Fibroblast of skin of back (primary cell): ENCODE measurements at regions not wholly inside any gene's neighbourhood (a gene's known extent, or its start where the extent isn't known, plus 50 kb on each side); places are given as distances from the start of the nearest gene placed in this dataset.
"Not testable (repeated sequence)": the region's sequence is repeated elsewhere in the genome, so short reads cannot be mapped to it uniquely, and the experiment has no call there.

Experiments used
- DNase-seq: peaks from one replicate; pipeline ENCODE4 v3.0.0-alpha.2; 2013

DNA sequence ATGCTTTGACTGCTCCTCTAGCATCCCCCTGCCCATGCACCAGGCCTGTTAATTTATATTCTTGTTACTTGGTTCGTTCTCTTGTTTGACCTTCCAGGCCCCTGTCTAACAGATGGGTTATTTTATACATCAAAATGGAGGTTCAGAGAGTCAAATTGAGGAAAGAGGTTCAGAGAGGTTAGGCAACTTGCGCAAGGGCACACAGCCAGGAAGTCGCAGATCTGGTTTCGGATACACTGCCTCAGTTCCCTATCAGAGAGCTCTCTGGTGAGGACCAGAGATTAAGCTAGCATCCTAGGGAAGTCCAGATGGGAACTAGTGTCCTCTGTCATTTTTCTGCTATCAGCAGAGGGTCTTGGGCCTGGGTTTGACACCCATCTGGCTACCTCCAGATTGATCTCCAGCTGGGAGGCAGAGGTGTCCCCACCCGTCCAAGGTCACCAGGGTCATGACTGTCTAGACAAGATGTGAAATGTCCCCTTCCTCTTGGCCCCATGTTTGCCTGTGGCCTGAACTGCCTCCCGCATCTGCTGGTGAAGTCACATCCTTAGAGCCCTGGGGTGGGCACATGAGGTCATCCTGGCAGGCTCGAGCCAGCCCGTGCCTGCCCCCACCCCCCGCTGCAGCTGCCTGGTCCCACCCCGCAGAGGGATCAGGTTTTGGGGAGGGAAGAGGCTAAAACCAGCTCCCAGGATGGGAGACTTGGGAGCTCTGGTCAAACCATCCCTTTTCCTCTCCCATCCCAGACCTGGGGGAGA is 84.3 kb upstream of the NCOR2 start:
- no peak for DNase-seq

GRCh38 chr12:124650912-124651311 is 83.5 kb upstream of the NCOR2 start:
- DNase-seq = no peak

DNA sequence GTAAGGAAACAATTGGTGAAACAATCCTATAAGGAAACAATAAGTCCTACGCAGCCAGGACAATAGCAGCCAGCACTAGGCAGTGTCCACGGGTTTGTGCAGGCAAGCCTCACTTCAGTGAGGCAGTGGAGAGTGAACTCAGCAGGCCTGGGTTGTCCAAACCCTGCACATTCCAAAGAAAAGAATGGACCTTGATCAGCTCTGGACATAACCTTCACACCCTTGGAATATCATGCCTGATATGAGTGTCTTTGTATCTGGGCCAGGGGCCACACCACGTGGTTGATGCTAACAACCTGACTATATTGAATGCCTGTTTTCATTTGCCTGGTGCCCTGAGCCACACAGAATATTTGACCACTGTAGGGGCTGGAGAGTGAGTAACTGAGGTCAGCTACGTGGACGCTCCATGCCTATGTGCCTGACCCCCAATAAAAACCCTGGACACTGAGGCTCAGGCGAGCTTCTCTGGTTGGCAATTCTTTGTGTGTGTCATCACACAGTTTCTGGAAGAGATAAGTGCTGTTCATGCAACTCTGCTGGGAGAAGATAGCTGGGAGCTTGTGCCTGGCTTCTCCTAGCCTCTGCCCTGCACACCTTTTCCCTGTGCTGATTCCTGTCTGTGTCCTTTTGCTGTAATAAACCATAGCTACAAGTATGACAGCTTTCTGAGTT is 81.4 kb upstream of the NCOR2 start:
- no peak for DNase-seq

DNA sequence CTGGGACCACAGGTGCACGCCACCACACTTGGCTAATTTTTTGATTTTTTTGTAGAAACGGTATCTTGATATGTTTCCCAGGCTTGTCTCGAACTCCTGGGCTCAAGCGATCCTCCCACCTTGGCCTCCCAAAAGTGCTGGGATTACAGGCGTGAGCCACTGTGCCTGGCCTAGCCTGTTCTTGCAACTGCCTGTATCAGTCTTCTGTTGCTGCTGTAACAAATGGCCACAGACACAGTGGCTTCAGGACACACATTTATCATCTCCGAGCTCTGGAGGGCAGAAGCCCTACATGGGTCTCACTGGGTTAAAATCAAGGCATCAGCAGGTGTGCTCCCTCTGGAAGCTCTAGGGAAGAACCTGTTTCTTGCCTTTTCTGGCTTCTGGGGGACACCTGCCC is 79.9 kb upstream of the NCOR2 start:
- no peak for DNase-seq

- no peak for DNase-seq
Measured at GRCh38 chr12:124646385-124647230, 79.2 kb upstream of the NCOR2 start.

GRCh38 chr12:124645530-124646244 is 78.3 kb upstream of the NCOR2 start:
- DNase-seq = no peak

DNA sequence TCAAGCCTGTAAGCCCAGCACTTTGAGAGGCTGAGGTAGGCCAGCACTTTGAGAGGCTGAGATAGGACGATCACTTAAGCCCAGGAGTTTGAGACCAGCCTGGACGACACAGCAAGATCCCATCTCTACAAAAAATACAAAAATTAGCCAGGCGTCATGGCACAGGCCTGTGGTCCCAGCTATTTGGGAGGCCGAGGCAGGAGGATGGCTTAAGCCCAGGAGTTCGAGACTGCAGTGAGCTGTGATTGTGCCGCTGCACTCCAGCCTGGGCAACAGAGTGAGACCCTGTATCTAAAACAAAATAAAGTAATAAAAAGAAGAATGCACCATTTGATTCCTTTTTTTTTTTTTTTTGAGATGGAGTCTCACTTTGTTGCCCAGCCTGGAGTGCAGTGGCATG is 76.4 kb upstream of the NCOR2 start:
- DNase-seq = not testable (repeated sequence)

DNA sequence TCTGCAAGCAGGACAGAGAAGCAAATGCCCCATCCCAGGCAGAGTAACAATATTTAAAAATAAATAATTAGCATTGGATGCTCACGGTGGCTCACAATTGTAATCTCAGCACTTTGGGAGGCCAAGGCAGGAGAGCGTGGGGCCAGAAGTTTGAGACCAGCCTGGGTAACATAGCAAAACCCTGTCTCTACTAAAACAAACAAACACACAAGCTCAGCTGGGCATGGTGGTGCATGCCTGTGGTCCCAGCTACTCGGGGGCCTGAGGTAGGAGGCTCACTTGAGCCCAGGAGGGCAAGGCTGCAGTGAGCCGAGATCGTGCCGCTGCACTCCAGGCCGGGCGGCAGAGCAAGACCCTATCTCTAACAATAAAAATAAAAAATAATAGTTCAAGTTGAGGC is 74.7 kb upstream of the NCOR2 start:
- DNase-seq = no peak

DNA sequence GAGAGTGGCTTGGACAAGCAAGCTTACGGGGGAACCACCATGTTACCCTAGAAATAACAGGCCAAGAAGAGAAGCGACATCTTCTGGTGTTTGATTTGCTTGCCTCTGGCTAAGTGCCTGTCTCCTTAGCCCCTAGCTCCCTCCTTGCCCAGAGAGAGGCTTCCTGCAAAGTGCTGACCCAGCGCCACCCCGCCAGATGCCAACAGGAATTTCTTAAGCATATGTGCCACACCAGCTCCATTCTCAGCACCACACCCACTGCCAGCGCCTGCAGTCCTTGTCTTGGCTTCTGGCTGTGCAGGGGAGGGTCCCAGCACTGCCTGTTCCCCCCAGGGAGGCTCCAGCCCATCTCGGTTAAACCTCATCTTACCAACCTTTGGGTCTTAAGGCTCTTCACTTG is 74.2 kb upstream of the NCOR2 start:
- no peak for DNase-seq

DNA sequence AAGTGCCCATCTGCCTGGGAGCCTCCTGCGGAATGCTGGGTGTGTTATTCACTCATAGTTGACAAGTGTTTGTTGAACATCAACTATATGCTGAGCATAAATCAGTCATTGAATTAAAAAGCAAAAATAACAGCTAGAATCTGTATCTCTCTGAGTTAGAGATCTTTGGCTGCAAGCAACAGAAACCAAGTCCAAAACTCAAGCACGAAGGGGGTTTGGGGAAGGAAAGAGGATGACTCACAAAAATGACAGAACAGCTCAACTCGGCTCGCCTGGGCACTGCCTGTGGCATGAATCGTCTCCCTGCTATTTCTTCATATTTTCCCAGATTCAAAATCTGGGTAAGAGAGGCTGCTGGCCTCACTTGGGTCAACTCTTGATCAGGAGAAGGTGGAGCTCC is 72.6 kb upstream of the NCOR2 start:
- peak; percentile 91 for DNase-seq

GRCh38 chr12:124639122-124639806 is 71.9 kb upstream of the NCOR2 start:
- no peak for DNase-seq

GRCh38 chr12:124637581-124637981 is 70.2 kb upstream of the NCOR2 start:
- no peak for DNase-seq

DNA sequence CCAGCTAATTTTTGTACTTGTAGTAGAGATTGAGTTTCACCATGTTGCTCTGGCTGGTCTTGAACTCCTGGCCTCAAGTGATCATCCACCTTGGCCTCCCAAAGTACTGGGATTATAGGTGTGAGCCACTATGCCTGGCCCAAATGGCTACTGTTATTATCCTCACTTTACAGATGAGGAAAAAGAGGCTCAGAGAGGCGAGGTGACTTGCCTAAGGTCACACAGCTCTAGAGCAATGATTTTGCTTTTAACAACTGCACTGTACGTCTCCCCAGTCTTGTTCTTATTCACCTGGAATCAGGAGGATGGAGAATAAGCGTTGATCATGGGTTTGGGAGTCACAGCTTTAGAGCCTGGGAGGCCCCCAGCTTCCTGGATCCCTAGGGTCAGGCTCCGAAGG is 69.8 kb upstream of the NCOR2 start:
- DNase-seq = no peak

GRCh38 chr12:124636138-124636978 is 68.9 kb upstream of the NCOR2 start:
- DNase-seq = peak; percentile 75

- DNase-seq = no peak
Measured at GRCh38 chr12:124635316-124635715, 67.9 kb upstream of the NCOR2 start.

GRCh38 chr12:124633365-124634362 is 66.3 kb upstream of the NCOR2 start:
- DNase-seq = peak; percentile 30

DNA sequence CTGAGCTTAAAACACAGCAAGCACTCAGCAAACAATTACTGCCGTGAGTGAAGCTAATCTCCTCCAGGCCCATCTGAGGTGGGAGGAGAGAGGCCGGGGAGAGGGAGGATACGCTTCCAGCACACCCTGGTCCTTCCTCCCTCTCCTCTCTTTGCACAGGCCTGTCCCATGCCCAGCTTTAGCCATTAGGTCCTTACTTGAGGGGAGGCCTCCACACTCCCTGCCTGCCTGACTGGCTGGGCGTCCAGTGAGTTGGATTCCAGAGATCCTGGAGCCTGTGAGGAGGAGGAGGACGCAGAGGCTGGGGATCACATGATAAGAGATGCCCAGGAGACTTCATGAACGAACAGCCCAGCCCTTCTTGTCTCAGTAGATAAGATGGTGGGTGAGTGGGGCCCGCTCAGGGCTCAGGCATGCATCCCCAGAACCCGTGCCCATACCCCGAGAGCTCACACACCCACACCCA is 65.1 kb upstream of the NCOR2 start:
- no peak for DNase-seq

DNA sequence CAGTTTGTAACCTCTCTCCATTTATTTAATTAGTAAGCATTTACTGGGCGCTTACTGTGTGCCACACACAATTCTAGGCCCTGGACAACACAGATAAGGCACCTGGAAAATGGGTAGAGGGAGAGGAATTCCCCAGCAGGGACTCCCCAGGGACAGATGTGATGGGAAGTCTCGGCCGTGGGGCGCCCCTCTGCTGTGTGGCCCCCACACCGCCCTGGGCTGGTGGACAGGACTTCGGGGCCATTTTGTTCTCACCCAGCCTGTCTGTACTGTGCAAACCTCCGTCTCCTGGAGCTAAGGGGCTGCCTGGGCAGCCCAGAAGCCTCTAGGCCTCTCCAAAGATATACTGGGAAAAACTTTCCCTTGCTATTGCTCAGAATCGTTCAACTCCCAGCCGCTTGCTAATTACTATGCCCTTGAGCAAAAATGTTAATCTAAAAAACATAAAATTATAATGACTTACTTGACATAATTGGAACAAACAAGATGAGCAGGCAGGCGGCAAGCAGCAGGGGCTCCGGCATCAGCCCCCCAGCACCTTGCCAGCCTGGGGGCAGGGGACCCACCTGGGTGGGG is 64.4 kb upstream of the NCOR2 start:
- DNase-seq = no peak

GRCh38 chr12:124630791-124631313 is 63.4 kb upstream of the NCOR2 start:
- DNase-seq = no peak
